ENCODE measurements at regions not wholly inside any gene's neighbourhood (a gene's known extent, or its start where the extent isn't known, plus 50 kb on each side); places are given as distances from the start of the nearest gene placed in this dataset.
"Not testable (repeated sequence)": the region's sequence is repeated elsewhere in the genome, so short reads cannot be mapped to it uniquely, and the experiment has no call there.

DNA sequence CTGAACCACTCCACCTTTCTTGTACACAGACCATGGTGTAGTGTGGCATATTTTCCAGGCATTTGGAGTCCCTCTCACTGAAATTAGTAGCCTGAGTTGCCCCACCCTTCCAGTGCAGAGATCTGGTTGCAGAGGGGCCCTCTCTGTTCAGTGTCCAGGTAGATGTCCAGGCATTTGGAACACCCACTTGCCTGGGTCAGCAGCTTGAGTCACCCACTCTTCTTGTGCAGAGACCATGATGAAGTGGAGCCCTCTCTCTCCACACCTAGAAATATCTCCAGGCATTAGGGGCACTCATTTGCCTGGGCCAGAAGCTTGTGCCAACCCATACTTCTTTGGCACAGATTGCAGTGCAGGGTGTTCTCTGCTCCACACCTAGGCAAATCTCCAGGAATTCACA, 2733.3 kb downstream of the PCDH7 start:
- no peak for DNase-seq
- intact Hi-C loops (cut with DNase I) = no loop called here

DNA sequence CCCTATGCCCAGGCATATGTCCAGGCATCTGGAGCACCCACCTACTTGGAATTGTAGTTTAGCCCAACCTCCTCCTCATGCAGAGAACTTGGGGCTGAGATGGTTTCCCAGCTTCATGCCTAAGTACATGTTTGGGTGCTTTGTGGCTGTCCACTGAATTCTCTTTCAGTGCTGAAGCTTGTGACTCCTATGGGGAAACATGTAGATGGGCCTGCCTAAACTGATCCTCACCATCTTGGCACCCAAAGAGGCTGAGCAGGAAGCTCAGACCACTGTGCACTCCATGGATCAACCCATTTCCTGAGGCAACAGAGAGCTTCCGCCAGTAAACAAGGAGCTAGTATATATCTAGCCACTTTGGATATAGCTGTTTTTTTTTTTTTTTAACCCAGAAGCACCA, 2733.7 kb downstream of the PCDH7 start:
- DNase-seq = no peak
- intact Hi-C loops (cut with DNase I) = no loop called here

DNA sequence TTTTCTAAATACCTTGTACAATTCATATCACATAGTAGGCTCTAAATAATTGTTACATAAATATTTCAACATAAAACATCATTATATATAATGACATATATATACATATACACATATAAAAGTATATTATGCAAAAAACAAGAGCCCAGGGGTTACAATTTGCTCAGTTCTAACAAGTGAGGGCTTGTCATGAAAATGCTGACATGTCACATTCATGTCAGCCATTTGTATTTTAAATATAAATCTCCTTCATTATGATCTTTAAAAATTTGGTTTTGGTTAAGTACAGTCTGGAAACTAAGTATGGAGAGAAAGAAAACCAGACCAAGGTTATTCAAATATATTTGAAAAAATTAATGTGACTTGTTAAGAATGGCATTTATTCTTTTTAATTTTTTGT, 2745.4 kb downstream of the PCDH7 start:
- no peak for DNase-seq
- intact Hi-C loops (cut with DNase I) = no loop called here

DNA sequence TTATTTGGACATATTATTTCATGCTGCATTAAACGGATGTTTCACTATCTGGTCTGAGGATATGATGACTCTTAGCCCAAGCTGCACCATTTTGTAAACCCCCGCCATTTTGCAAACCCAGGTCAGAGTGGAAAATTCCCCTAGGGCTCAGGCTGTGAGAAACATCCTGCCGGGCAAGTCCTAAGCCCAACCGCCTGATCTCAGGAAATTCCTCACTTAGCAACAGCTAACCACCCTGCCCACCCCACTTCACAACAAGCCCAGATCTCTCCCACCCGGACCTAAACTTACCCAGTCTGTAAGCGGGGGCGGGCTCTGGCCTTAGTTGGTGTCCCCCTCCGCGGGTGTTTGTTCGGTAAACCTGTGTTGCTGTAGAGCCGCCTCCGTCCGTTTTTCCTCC, 2747.1 kb downstream of the PCDH7 start:
- intact Hi-C loops (cut with DNase I) = no loop called here
- DNase-seq = peak in 1 of 42 donors; percentile 28

DNA sequence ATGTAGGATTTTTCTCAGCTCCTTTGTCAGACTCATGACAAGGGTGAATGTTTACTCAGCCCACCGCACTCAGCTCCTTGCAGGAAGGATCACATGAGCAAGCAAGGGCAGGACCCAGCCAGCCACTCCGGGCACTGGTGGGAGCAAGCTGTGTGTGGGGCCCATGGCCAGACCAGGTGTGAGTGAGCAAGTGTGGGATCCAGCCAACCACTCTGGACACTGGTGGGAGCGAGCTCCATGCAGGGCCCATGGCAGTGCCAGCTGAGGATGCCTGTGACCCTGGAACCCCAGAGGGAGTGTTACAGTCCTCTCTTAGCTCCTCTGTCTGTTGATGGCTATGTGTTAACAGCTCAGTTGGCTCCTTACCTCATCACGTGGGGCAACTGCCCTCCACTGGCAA, 2750.6 kb downstream of the PCDH7 start:
- intact Hi-C loops (cut with DNase I) = no loop called here
- DNase-seq = no peak

DNA sequence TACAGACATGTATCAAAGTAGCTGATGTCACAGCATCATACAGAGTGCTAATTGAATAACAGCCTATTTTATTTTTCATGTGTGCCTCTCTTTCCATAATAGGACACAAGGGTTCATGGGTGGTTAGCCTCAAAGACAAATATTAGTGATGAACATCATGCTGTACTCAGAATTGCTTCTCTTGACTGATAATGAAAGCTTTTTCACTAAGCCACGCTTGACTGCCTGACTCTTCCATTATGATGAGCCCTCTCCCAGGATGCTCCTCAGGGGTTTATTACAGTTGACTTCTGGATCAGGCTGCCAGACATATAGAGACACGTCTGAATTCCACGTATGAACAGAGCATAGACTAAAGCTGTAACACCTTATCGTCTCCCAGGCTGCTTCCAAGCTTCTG, 2757.5 kb downstream of the PCDH7 start:
- DNase-seq = no peak
- intact Hi-C loops (cut with DNase I) = no loop called here

DNA sequence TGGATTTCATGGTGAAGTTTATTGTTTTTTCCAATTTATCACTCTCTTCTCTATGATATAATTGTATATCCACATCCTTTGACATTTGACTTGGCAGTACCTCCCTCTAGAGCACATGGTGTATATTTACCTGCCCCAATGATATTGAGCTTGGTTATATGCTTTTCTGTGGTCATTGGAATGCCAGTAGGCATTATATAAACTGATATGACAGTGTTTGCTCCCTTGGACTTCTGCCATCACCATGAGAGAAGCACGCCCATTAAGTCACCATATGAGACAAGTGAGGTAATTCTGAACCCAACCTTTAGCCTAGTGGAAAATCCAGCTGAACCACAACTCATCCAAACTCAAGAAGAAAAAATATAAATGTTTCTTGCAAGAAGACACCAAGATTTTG, 2761.5 kb downstream of the ARAP2 start:
- intact Hi-C loops (cut with DNase I) = no loop called here
- DNase-seq = no peak

DNA sequence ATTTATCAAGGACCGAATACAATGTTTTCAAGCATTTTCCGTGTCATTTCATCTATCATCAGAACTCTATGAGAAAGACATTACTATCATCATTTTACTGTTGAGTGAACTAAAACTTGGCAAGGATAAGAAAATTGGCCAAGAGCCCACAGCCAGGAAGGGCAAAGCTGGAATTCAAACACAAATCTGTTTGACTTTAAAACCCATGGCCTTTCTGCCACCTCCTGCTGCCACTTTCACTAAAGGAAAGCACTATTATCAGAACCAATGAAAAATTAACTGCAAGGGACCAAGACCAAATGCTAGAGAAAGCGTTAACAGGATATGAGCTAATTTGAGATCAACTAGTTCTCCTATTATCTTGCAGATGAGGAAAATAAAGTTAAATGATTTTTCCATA, 2759.2 kb downstream of the ARAP2 start:
- intact Hi-C loops (cut with DNase I) = no loop called here

DNA sequence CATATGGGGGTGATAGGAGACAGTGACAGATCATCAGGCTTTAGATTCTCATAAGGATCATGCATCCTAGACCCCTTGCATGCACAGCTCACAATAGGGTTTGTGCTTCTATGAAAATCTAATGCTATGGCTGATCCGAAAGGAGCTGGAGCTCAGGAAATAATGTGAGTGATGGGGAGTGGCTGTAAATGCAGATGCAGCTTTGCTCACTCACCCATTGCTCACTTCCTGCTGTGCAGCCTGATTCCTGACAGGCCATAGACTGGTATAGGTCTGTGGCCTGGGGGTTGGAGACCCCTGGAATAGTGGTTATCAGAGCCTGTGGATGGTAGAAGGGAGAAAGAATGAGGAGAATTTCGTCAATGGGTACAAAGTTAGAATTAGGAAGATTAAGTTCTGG, 2751.1 kb downstream of the ARAP2 start:
- intact Hi-C loops (cut with DNase I) = no loop called here
- DNase-seq = no peak

More for the DNA sequence above, 2759.2 kb downstream of the ARAP2 start:
- DNase-seq = no peak

DNA sequence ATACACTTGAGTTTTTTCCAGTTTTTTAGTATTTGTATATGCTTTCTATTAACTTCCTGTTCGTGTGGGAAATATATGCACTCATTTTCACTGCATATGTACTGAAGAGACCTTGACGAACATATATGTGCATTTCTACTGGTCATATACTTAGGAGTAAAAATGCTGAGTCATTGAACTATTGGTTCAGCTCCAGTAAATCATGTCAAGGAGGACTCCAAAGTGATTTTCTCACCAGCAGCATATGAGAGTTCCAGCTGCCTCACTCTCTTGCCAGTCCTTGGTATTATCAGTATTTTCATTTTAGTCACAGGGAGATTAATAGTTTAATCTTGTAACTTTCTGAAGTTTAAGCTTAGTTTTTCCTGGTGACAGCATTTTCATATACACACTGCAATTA, 2750.2 kb downstream of the ARAP2 start:
- intact Hi-C loops (cut with DNase I) = no loop called here
- no peak for DNase-seq

DNA sequence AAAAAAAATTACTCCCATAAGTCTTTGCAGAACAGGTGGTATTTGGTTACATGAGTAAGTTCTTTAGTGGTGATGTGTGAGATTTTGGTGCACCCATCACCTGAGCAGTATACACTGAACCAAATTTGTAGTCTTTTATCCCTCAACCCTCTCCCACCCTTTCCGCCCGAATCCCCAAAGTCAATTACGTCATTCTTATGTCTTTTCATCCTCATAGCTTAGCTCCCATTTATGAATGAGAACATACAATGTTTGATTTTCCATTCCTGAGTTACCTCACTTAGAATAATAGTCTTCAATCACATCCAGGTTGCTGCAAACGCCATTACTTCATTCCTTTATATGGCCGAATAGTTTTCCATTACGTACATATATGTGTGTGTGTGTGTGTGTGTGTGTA, 2742.7 kb downstream of the ARAP2 start:
- intact Hi-C loops (cut with DNase I); DNase-seq: not testable (repeated sequence)

DNA sequence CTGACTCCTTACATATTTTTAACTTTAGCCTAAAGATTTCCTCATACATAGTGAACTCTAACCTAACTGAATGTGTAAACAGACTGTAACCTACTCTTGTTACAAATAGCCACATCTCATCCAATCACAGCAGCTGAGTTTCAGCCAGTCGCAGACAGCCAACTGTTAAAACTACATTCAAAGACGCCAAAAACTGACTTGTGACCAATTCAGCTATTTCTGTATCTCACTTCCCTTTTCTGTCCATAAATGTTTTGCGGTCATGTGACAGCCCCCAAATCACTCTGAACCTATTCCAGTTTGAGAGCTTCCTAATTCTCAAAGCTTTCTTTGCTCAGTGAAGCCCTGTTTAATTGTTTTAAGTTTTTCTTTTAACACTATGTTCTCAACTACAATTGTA, 2731.9 kb downstream of the ARAP2 start:
- intact Hi-C loops (cut with DNase I) = no loop called here
- DNase-seq = no peak

DNA sequence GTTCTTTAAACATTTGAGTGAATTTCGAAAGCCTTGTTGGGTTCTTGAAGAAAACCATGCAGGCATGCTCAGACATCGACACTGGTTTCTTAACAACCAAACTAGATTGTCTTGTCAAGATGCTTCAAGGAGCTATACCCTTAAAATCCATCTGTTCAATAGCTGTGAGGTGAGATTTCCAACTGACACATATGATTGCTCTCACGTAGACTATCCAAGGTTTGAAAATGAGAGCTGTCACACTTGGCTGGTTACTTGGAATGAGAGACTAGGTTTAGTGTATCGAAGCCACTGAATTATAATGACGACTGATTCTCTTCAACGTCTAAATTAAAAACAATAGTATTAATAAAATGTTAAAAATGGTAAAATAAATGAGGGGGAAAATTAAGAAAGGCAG, 2725.5 kb downstream of the ARAP2 start:
- intact Hi-C loops (cut with DNase I) = no loop called here
- DNase-seq = no peak

DNA sequence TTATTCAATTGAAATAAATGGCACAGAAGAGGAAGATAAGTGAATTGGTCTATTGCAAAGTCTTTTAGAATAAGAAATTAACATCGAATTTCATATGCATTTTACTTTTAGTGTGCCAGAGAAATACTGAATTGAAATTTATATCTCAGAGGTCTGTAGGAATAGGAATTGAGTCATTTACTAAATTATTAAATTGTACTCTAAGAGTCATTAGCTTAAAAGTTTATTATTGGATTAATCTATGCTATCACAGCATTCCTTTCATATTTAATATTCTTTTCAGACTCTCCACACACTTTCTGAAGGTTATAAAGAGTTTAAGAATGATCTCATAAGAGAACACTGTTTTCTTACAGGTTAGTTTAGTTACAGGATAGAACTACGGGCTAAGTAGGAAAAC, 2711.5 kb downstream of the ARAP2 start:
- intact Hi-C loops (cut with DNase I) = no loop called here
- DNase-seq = no peak

DNA sequence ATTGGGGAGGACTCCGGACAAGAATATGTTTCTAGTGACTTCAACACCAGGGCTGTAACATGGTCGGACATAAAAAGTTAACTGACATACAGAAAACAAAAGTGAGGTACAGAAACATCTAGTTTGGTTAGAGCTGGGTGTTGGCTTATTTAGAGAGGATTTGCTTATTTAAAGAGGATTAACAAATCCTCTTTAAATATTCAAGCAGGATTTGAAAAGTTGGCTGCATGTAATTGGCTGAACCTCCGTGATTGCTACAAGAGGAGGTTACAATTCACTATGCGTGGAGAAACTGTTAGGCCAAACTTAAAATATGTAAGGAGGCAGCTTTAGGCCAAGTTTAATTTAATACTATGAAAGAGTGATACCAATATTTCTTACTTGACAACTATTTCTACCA, 2707.4 kb downstream of the ARAP2 start:
- no peak for DNase-seq
- intact Hi-C loops (cut with DNase I) = no loop called here

DNA sequence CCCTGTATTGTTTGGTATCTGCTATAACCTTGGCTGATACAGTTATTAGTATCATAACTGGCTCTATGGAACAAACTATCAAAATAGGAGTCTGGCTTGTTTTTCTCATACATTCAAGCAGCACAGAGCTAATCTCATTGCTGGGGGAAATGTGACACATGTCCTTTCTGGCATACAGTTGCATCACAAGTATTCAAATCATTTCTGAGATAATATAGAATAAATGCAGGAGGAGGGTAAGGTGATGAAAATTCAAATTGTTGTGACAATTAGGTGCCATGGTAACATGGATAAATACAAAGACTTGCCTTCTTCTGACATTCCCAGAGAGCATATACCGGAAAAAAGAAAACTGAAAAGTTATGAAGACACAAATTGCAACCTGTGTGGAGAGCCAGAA, 2706.8 kb downstream of the ARAP2 start:
- DNase-seq = no peak
- intact Hi-C loops (cut with DNase I) = no loop called here

DNA sequence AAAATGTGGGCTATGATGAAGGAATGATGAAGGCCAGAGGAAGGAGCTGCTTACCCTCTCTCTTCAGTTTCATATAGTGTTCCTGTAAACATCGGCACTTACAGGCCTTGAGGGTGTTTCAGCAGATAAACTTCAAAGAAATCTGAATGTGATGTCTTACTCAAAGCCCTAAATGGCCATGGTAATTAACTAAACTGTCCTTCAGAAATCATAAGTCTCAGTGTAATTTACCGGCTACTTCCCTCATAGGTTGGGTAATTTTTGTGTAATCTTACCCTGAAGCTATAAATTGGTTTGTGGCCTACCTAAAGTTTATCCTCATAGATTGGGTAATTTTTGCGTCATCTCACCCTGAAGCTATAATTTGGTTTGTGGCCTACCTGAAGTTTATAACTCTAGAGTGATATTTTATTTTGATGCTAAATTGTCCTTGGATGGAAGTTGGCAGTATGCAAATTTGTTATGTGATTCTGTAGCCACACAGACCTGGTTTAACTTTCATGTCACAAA, 2700.3 kb downstream of the ARAP2 start:
- DNase-seq = no peak
- intact Hi-C loops (cut with DNase I) = no loop called here

DNA sequence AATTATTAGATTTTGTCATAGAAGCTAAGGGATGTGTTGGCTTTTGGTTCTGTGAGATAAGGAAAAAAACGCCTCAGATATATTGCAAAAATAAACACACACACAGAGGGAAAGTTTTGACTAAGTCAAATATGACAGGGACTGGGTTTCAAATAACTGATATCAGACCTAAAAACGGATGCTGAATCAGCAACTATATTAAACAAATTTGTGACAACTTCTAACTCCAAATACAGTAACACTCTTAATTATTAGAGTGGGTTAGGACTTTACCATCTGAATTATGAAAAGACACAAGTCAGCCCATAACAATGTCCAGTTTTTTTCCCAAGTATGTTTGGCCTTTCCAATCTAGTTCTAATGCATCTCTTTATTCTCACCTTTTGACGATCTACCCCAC, 2693.1 kb downstream of the ARAP2 start:
- DNase-seq = no peak
- intact Hi-C loops (cut with DNase I) = no loop called here

DNA sequence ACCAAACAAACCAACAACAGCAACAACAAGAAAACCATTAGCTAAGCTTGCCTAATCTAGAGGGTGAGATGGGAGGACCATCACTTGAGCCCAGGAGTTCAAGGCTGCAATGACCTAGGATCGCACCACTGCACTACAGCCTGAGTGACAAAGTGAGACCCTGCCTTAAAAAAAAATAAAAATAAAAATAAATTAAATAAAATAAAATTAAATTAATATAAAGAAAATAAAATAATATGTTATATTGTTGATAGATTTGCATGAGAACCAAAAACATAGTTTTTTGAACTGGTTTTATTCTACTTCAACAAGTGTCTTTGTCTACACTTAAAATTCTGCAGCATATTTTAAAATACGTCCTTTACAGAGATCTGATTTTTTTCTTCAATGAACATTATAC, 2683.1 kb downstream of the ARAP2 start:
- no peak for DNase-seq
- intact Hi-C loops (cut with DNase I) = no loop called here

DNA sequence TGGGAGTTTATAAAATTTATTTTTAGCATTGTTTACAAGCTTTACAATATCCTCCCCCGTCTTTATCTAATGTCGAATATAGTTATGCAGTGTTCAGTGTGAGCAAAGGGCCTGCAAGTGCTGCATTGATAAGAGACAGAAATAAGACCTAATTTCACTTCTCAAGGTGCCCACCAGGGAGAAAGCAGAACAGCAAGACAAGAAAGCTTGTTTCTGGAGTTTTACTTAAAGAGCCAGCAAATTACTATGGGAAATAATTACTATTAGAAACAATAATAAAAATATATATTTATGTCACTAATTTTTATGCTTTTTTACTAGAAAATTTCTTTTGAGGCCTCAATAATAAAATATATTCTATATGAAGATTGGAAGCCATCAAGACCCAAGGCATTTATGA, 2677.7 kb downstream of the ARAP2 start:
- no peak for DNase-seq
- intact Hi-C loops (cut with DNase I) = no loop called here

DNA sequence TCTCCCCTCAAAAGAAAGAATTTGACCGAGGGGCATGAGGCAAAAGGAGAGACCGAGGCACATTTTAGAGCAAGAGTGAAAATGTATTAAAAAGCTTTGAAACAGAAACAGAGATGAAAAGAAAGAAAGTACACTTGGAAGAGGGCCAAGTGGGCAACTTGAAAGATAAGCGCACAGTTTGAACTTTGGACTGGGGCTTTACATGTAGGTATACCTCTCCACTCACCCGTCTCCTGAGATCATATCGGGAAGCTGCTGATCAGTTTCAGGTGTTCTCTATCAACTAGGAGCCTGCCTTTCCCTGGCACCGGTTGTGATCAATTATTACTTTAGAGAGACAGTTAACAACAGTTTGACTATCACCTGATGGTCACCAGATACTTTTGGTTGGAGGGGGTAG, 2666.5 kb downstream of the ARAP2 start:
- DNase-seq = no peak
- intact Hi-C loops (cut with DNase I) = no loop called here

DNA sequence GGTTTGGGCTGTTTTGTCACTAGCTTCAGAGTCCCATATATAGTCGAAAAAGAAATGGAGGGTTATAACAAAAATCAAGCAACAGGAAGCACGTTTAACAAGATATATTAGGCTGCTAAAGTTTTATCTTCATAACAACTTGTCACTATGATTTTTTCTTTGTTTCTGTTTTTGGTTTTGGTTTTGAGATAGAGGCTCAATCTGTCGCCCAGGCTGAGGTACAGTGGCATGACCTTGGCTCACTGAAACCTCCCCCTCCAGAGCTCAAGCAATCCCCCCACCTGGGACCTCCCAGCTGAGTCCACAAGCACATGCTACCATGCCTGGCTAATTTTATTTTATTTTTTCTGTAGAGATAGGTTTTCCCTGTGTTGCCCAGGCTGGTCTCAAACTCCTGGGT, 2664.4 kb downstream of the ARAP2 start:
- DNase-seq = no peak
- intact Hi-C loops (cut with DNase I) = no loop called here
